H1 (cell line): ENCODE measurements at regions not wholly inside any gene's neighbourhood (a gene's known extent, or its start where the extent isn't known, plus 50 kb on each side); places are given as distances from the start of the nearest gene placed in this dataset.

Source experiments
- CTCF ChIA-PET: fragments of 300-600 bp; sonication (Branson Sonifier 250); formaldehyde crosslinking; loops from one replicate; lab custom pipeline; 2021; ENCODE audit not compliant: partially characterized antibody; lab: Charles Lee
- POLR2A ChIA-PET: fragments of 300-600 bp; sonication (Branson Sonifier 250); formaldehyde crosslinking; loops from one replicate; lab custom pipeline; 2021; ENCODE audit warnings: inconsistent platforms; ENCODE audit not compliant: partially characterized antibody; lab: Charles Lee
- DNase-seq, 2 experiments: peaks; one replicate each; pipeline versions ENCODE4 v3.0.0 to v3.0.0-alpha.2; 2010 to 2022; ENCODE audit warnings: low spot score in 2 of 2, low read depth in 1 of 2, mixed read lengths in 1 of 2
- FAIRE-seq: peaks from 2 replicates; lab custom pipeline; 2011; peaks lifted over from hg19 to GRCh38; lab: Jason Lieb, UNC
- H2AFZ ChIP-seq: 2 replicates; pipeline ENCODE4 v1.8.1; 2012; ENCODE audit warnings: low read length, inconsistent platforms
- H2AK5ac ChIP-seq: 2 replicates; pipeline ENCODE4 v1.6.1; 2013; ENCODE audit warnings: low read depth, low read length
- H2BK120ac ChIP-seq: replicated peaks from 2 replicates; pipeline ENCODE3; 2013; ENCODE audit warnings: low read depth, low read length, inconsistent platforms
- H2BK12ac ChIP-seq: 2 replicates; pipeline ENCODE4 v1.6.1; 2013; ENCODE audit warnings: low read depth, low read length
- H2BK15ac ChIP-seq: 2 replicates; pipeline ENCODE4 v1.6.1; 2013; ENCODE audit warnings: low read length
- H2BK20ac ChIP-seq: 2 replicates; pipeline ENCODE4 v1.6.1; 2013; ENCODE audit warnings: low read length
- H2BK5ac ChIP-seq: 2 replicates; pipeline ENCODE4 v1.6.1; 2013; ENCODE audit warnings: low read depth, low read length
- H3K14ac ChIP-seq: 2 replicates; pipeline ENCODE4 v1.6.1; 2013; ENCODE audit warnings: inconsistent platforms; ENCODE audit not compliant: insufficient read length
- H3K18ac ChIP-seq: 2 replicates; pipeline ENCODE4 v1.6.1; 2013; ENCODE audit warnings: low read length; ENCODE audit errors: extremely low read depth
- H3K23ac ChIP-seq: 2 replicates; pipeline ENCODE4 v1.6.1; 2013; ENCODE audit warnings: inconsistent platforms; ENCODE audit not compliant: insufficient read length
- H3K23me2 ChIP-seq: 2 replicates; pipeline ENCODE4 v1.6.1; 2013; ENCODE audit warnings: low read depth, low read length
- H3K27ac ChIP-seq: 2 replicates; pipeline ENCODE4 v1.6.1; 2011; ENCODE audit warnings: low read depth, low read length, inconsistent platforms
- H3K27me3 ChIP-seq, 4 experiments: replicated peaks in 1 of 4; 1 replicate in 1 of 4; 2 replicates in 3 of 4; pipeline versions ENCODE4 v1.6.1 to v1.8.1; 2011 to 2013; ENCODE audit warnings: low read length in 3 of 4, mild to moderate bottlenecking in 3 of 4, inconsistent platforms in 2 of 4, mixed read lengths in 2 of 4, moderate library complexity in 1 of 4; ENCODE audit not compliant: control insufficient read depth in 3 of 4, insufficient read depth in 3 of 4; ENCODE audit errors: extremely low read depth in 1 of 4
- H3K36me3 ChIP-seq, 4 experiments: 2 replicates each; pipeline versions ENCODE4 v1.6.1 to v1.8.1; 2011 to 2013; ENCODE audit warnings: mild to moderate bottlenecking in 4 of 4, low read length in 3 of 4, moderate library complexity in 2 of 4, control low read depth in 1 of 4, inconsistent platforms in 1 of 4; ENCODE audit not compliant: insufficient read depth in 4 of 4, control insufficient read depth in 2 of 4
- H3K4ac ChIP-seq: replicated peaks from 2 replicates; pipeline ENCODE3; 2013; ENCODE audit warnings: low read length, low read depth, mixed read lengths, inconsistent platforms; ENCODE audit not compliant: insufficient read length
- H3K4me1 ChIP-seq, 4 experiments: replicated peaks in 1 of 4; 1 replicate in 1 of 4; 2 replicates in 3 of 4; pipeline versions ENCODE4 v1.6.1 to v1.8.1; 2011 to 2013; ENCODE audit warnings: low read length in 3 of 4, inconsistent platforms in 2 of 4, mixed read lengths in 1 of 4; ENCODE audit not compliant: insufficient read depth in 4 of 4, control insufficient read depth in 3 of 4
- H3K4me2 ChIP-seq, 2 experiments: 2 replicates each; pipeline versions ENCODE4 v1.6.1 to v1.8.1; 2011 to 2013; ENCODE audit warnings: low read depth in 2 of 2, low read length in 2 of 2, control low read depth in 1 of 2, inconsistent platforms in 1 of 2, mild to moderate bottlenecking in 1 of 2; ENCODE audit not compliant: insufficient read depth in 1 of 2
- H3K4me3 ChIP-seq, 4 experiments: fragments of 200-600, 300-600 bp in 1 of 4; sonication (generic), shearing (Covaris generic), sonication (Bioruptor Twin) in 1 of 4; 2 replicates each; pipeline versions ENCODE4 v1.5.1 to v1.8.1; 2011 to 2016; ENCODE audit warnings: low read length in 4 of 4, low read depth in 3 of 4, control low read depth in 2 of 4, inconsistent platforms in 2 of 4, mild to moderate bottlenecking in 2 of 4, mixed read lengths in 1 of 4, moderate library complexity in 1 of 4; ENCODE audit not compliant: insufficient read depth in 2 of 4; ENCODE audit errors: extremely low read depth in 1 of 4
- H3K56ac ChIP-seq: replicated peaks from 2 replicates; pipeline ENCODE3; 2013; ENCODE audit warnings: low read depth, mild to moderate bottlenecking, mixed read lengths, low read length, inconsistent platforms; ENCODE audit not compliant: insufficient read length
- H3K79me1 ChIP-seq: 2 replicates; pipeline ENCODE4 v1.6.1; 2013; ENCODE audit warnings: low read depth, low read length, control low read depth
- H3K79me2 ChIP-seq, 2 experiments: 2 replicates each; pipeline versions ENCODE4 v1.6.1 to v1.8.1; 2012 to 2013; ENCODE audit warnings: low read length in 2 of 2, mild to moderate bottlenecking in 2 of 2, inconsistent platforms in 1 of 2; ENCODE audit not compliant: insufficient read depth in 2 of 2, control insufficient read depth in 1 of 2
- H3K9ac ChIP-seq, 4 experiments: replicated peaks in 1 of 4; 1 replicate in 1 of 4; 2 replicates in 3 of 4; pipeline versions ENCODE4 v1.6.1 to v1.8.1; 2011 to 2013; ENCODE audit warnings: low read depth in 3 of 4, low read length in 3 of 4, control low read depth in 2 of 4, mild to moderate bottlenecking in 2 of 4, moderate library complexity in 2 of 4, inconsistent platforms in 1 of 4; ENCODE audit errors: extremely low read depth in 1 of 4
- H3K9me3 ChIP-seq, 2 experiments: 2 replicates each; pipeline versions ENCODE4 v1.6.1 to v1.8.1; 2012 to 2013; ENCODE audit warnings: mild to moderate bottlenecking in 2 of 2, moderate library complexity in 2 of 2, control low read depth in 1 of 2, inconsistent platforms in 1 of 2, low read depth in 1 of 2, low read length in 1 of 2, mixed read lengths in 1 of 2; ENCODE audit not compliant: insufficient read depth in 2 of 2
- H4K20me1 ChIP-seq, 2 experiments: replicated peaks in 1 of 2; 2 replicates each; pipeline versions ENCODE3 to v1.8.1; 2011 to 2013; ENCODE audit warnings: inconsistent platforms in 2 of 2, low read length in 2 of 2, mild to moderate bottlenecking in 1 of 2; ENCODE audit not compliant: insufficient read depth in 2 of 2, control insufficient read depth in 1 of 2
- H4K5ac ChIP-seq: 2 replicates; pipeline ENCODE4 v1.6.1; 2013; ENCODE audit warnings: low read length, low read depth, mixed read lengths, inconsistent platforms; ENCODE audit not compliant: insufficient read length
- H4K8ac ChIP-seq: 2 replicates; pipeline ENCODE4 v1.8.0; 2013; ENCODE audit warnings: mild to moderate bottlenecking, moderate library complexity, low read length, inconsistent platforms; ENCODE audit not compliant: insufficient read depth; ENCODE audit errors: extremely low read depth
- H4K91ac ChIP-seq: replicated peaks from 2 replicates; pipeline ENCODE3; 2013; ENCODE audit warnings: low read length, mixed read lengths, inconsistent platforms; ENCODE audit not compliant: insufficient read length
- FOSL1 ChIP-seq: IDR thresholded peaks from 2 replicates; pipeline ENCODE4 v1.6.1; 2011; ENCODE audit warnings: mild to moderate bottlenecking, low read depth, low read length, moderate library complexity; ENCODE audit not compliant: insufficient read depth
- JUN ChIP-seq: IDR thresholded peaks from 2 replicates; pipeline ENCODE4 v1.6.1; 2011; ENCODE audit warnings: low read depth, mild to moderate bottlenecking, improper control_type of control experiment, low read length
- KDM4A ChIP-seq: IDR thresholded peaks from one replicate; pipeline ENCODE4 v1.7.1; 2012; ENCODE audit warnings: low read depth, mild to moderate bottlenecking, moderate library complexity, low read length, inconsistent platforms; ENCODE audit not compliant: severe bottlenecking
- POLR2A ChIP-seq, 2 experiments: IDR thresholded peaks; 1 replicate in 1 of 2; 2 replicates in 1 of 2; pipeline ENCODE4 v1.6.1; 2011; ENCODE audit warnings: low read depth in 2 of 2, low read length in 2 of 2, mild to moderate bottlenecking in 2 of 2; ENCODE audit errors: control extremely low read depth in 1 of 2
- POU5F1 ChIP-seq: IDR thresholded peaks from 2 replicates; pipeline ENCODE4 v1.6.1; 2011; ENCODE audit warnings: low read depth, mild to moderate bottlenecking, low read length, moderate library complexity
- RFX5 ChIP-seq: IDR thresholded peaks from 2 replicates; pipeline ENCODE4 v1.6.1; 2011; ENCODE audit warnings: low read depth, low read length, improper control_type of control experiment, borderline replicate concordance
- TAF1 ChIP-seq: IDR thresholded peaks from 2 replicates; pipeline ENCODE4 v1.6.1; 2011; ENCODE audit warnings: mild to moderate bottlenecking, low read depth, low read length
- TCF12 ChIP-seq: IDR thresholded peaks from 2 replicates; pipeline ENCODE4 v1.6.1; 2011; ENCODE audit warnings: low read depth, mild to moderate bottlenecking, low read length
- WGBS, 2 experiments: shearing (Covaris generic) in 1 of 2; methylation state at CpG; one replicate each; pipeline versions ENCODE4 v1.1.6 to v1.1.7; 2013 to 2015; ENCODE audit warnings: low lambda C conversion rate in 2 of 2, mixed read lengths in 2 of 2, inconsistent platforms in 1 of 2, low coverage in 1 of 2, missing lambda C conversion rate in 1 of 2; ENCODE audit not compliant: insufficient replicate concordance in 2 of 2, insufficient coverage in 1 of 2, insufficient read length in 1 of 2; ENCODE audit errors: extremely low coverage in 1 of 2, missing lambda C conversion rate in 1 of 2; 5-methylcytosine and 5-hydroxymethylcytosine counted together
- TF ChIP-seq, protein P1 (sequence below): IDR thresholded peaks from 2 replicates; pipeline ENCODE4 v1.6.1; 2012; ENCODE audit warnings: low read length, inconsistent platforms
- TF ChIP-seq, protein P2 (sequence below): IDR thresholded peaks from 2 replicates; pipeline ENCODE4 v1.6.1; 2011; ENCODE audit warnings: low read depth, mild to moderate bottlenecking, low read length; ENCODE audit not compliant: insufficient read depth
- TF ChIP-seq, protein P3 (sequence below): IDR thresholded peaks from 2 replicates; pipeline ENCODE4 v1.6.1; 2012; ENCODE audit warnings: inconsistent platforms

DNA sequence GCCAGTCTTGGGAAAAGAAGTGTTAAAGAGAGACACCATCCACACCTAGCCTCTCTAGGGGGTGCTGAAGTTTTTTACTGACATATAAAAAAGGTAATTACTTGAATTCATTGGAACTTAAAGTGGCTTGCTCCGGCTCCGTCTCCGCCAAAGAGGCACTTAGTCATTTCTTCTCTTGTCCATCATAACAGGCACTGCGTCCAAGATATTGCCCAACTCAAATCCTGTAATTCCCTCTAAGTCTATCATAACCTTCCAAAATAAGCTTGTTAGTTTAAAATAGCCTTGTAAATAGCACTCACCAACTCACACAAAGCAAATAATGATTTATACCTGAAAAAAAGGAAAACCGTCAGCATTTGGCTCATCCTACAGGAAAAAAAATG is 160.5 kb downstream of the ZBTB18 start:
- Histone ChIP-seq H3K23me2 (no peaks in the 10 kb centered on the region), H4K91ac (no peak overlapping the region), H3K79me2 (no peaks in the 10 kb centered on the region), H3K23ac (no peak overlapping the region), H3K27me3 (0 out of 7 replicates have a peak, but pooled peaks cover 0 to 2% (median 0%) of the 10 kb centered on the region in 4 experiments), H2BK120ac (no peak overlapping the region), H2AK5ac (no peak overlapping the region), H3K4ac (no peak overlapping the region), H3K18ac (no peak overlapping the region), H2BK20ac (no peak overlapping the region), H3K36me3 (no peaks in the 10 kb centered on the region), H4K20me1 (no peaks in the 10 kb centered on the region), H3K27ac (no peak overlapping the region), H3K14ac (no peak overlapping the region), H3K56ac (no peak overlapping the region), H4K8ac (no peak overlapping the region), H2AFZ (0 out of 2 replicates have a peak overlapping the region, but pooled peaks have one; percentile 76), H3K4me1 (peaks cover 0 to 5% (median 2%) of the 10 kb centered on the region in 4 experiments; a peak in 5 of 7 replicates), H3K9me3 (no peaks in the 10 kb centered on the region), H2BK12ac (0 out of 2 replicates have a peak overlapping the region, but pooled peaks have one; percentile 6), H3K9ac (no peak overlapping the region), H3K4me3 (no peak overlapping the region), H4K5ac (no peak overlapping the region), H3K79me1 (no peaks in the 10 kb centered on the region), H2BK15ac (no peak overlapping the region), H3K4me2 (peak overlapping the region in 1 of 2 experiments; percentile 3; a peak in 1 of 4 replicates), H2BK5ac (no peak overlapping the region)
- 95% methylated on average over 5 of the region's 5 CpGs; no CpG with 5 or more reads in 1 of the 2 experiments for WGBS, 2 experiments
- DNase-seq, result no peak
- POLR2A ChIA-PET, result interaction anchor here (0.8 kb wide), 1 partner anchor 9 kb away, joined by 3 read pairs; no protein-coding TSS in a partner anchor
- FAIRE-seq, result no peak
- CTCF ChIA-PET, result interaction anchor here (0.6 to 3.3 kb wide), 17 partner anchors 10 to 391 kb away, joined by 3 to 22 read pairs (median 5); no protein-coding TSS in a partner anchor
- TF ChIP-seq POU5F1 (no peak), FOSL1 (no peak), POLR2A (IDR thresholded peaks at IDR 0.05; ENCODE audit: control extremely low read depth in 1 of 2, low read depth in 2 of 2, low read length in 2 of 2) (no peak), JUN (no peak), KDM4A (no peak), RFX5 (no peak), TAF1 (no peak), TCF12 (no peak)
- TF ChIP-seq, protein P1, sequence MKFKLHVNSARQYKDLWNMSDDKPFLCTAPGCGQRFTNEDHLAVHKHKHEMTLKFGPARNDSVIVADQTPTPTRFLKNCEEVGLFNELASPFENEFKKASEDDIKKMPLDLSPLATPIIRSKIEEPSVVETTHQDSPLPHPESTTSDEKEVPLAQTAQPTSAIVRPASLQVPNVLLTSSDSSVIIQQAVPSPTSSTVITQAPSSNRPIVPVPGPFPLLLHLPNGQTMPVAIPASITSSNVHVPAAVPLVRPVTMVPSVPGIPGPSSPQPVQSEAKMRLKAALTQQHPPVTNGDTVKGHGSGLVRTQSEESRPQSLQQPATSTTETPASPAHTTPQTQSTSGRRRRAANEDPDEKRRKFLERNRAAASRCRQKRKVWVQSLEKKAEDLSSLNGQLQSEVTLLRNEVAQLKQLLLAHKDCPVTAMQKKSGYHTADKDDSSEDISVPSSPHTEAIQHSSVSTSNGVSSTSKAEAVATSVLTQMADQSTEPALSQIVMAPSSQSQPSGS, result no peak
- TF ChIP-seq, protein P2, sequence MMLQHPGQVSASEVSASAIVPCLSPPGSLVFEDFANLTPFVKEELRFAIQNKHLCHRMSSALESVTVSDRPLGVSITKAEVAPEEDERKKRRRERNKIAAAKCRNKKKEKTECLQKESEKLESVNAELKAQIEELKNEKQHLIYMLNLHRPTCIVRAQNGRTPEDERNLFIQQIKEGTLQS, result no peak
- TF ChIP-seq, protein P3, sequence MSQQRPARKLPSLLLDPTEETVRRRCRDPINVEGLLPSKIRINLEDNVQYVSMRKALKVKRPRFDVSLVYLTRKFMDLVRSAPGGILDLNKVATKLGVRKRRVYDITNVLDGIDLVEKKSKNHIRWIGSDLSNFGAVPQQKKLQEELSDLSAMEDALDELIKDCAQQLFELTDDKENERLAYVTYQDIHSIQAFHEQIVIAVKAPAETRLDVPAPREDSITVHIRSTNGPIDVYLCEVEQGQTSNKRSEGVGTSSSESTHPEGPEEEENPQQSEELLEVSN, result no peak
